A549 (cell line): ENCODE measurements at regions not wholly inside any gene's neighbourhood (a gene's known extent, or its start where the extent isn't known, plus 50 kb on each side); places are given as distances from the start of the nearest gene placed in this dataset.

ENCODE experiments used
- ATAC-seq, 2 experiments: fragments of 200-7000 bp in 1 of 2; fragments of >200 bp in 1 of 2; cut with Nextera tagmentation in 1 of 2; cut with Tn5 transposase in 1 of 2; 3 replicates each; pipeline versions ENCODE4 v1.8.0 to v1.9.1; 2018 to 2020; ENCODE audit warnings: mild to moderate bottlenecking in 1 of 2, moderate library complexity in 1 of 2
- CTCF ChIA-PET: fragments of 300-600 bp; sonication (Branson Sonifier 250); formaldehyde crosslinking; extraction: SDS; loops from one replicate; lab custom pipeline; 2021; ENCODE audit warnings: antibody characterized with exemption, inconsistent platforms; lab: Yijun Ruan, JAX
- POLR2A ChIA-PET: fragments of 350-600 bp; formaldehyde crosslinking; extraction: SDS; loops from one replicate; lab custom pipeline; 2021; ENCODE audit warnings: antibody characterized with exemption, inconsistent platforms; lab: Yijun Ruan, JAX
- DNase-seq, 2 experiments: peaks; one replicate each; pipeline versions ENCODE4 v3.0.0 to v3.0.0-alpha.2; 2011 to 2016; ENCODE audit warnings: low read depth in 1 of 2, low spot score in 1 of 2
- FAIRE-seq: peaks from 2 replicates; lab custom pipeline; 2011; peaks lifted over from hg19 to GRCh38; lab: Jason Lieb, UNC
- H3K27ac ChIP-seq, 2 experiments: fragments of >200 bp; sonication (Bioruptor Twin); formaldehyde crosslinking; 3 replicates each; pipeline ENCODE4 v1.5.1; 2016 to 2017
- H3K4me1 ChIP-seq: fragments of >200 bp; sonication (Bioruptor Twin); formaldehyde crosslinking; 3 replicates; pipeline ENCODE4 v1.6.1; 2016
- H3K4me2 ChIP-seq: fragments of >200 bp; sonication (Bioruptor Twin); formaldehyde crosslinking; 3 replicates; pipeline ENCODE4 v1.6.1; 2016
- H3K4me3 ChIP-seq: fragments of >200 bp; sonication (Bioruptor Twin); formaldehyde crosslinking; 3 replicates; pipeline ENCODE4 v1.5.1; 2016
- H3K9me3 ChIP-seq: fragments of >200 bp; sonication (Bioruptor Twin); formaldehyde crosslinking; 3 replicates; pipeline ENCODE4 v1.6.1; 2016
- CHD2 ChIP-seq: fragments of 150-350 bp; IDR thresholded peaks from 2 replicates; pipeline ENCODE4 v1.6.1; 2014; ENCODE audit warnings: low read length; ENCODE audit not compliant: partially characterized antibody
- FOSL2 ChIP-seq, 2 experiments: fragments of 450-650 bp in 1 of 2; fragments of >200 bp in 1 of 2; sonication (Bioruptor Twin) in 1 of 2; formaldehyde crosslinking; IDR thresholded peaks; 2 replicates each; pipeline versions ENCODE4 v1.5.0 to v1.6.1; 2016 to 2020; ENCODE audit warnings: mild to moderate bottlenecking in 1 of 2, moderate library complexity in 1 of 2
- FOXS1 ChIP-seq: fragments of 250-450 bp; sonication (Bioruptor Pico); IDR thresholded peaks from 2 replicates; pipeline ENCODE4 v1.5.0; 2020; ENCODE audit warnings: mild to moderate bottlenecking, moderate library complexity
- GATA3 ChIP-seq: IDR thresholded peaks from 2 replicates; pipeline ENCODE4 v1.6.1; 2012; ENCODE audit warnings: borderline replicate concordance
- HOXB13 ChIP-seq: fragments of 250-450 bp; sonication (Bioruptor Pico); IDR thresholded peaks from 2 replicates; pipeline ENCODE4 v1.5.0; 2020; ENCODE audit warnings: low read depth, mild to moderate bottlenecking, moderate library complexity
- HOXB5 ChIP-seq: fragments of 250-450 bp; sonication (Bioruptor Pico); IDR thresholded peaks from 2 replicates; pipeline ENCODE4 v1.5.0; 2020; ENCODE audit warnings: mild to moderate bottlenecking, moderate library complexity
- JUN ChIP-seq, 2 experiments: fragments of >200 bp; sonication (Bioruptor Twin); formaldehyde crosslinking; IDR thresholded peaks; 2 replicates in 1 of 2; 3 replicates in 1 of 2; pipeline ENCODE4 v1.6.1; 2016 to 2017
- JUNB ChIP-seq: fragments of >200 bp; sonication (Bioruptor Twin); formaldehyde crosslinking; IDR thresholded peaks from 2 replicates; pipeline ENCODE4 v1.6.1; 2016
- KDM5A ChIP-seq: fragments of 200-600 bp; sonication (generic); IDR thresholded peaks from 2 replicates; pipeline ENCODE4 v1.6.1; 2016; ENCODE audit warnings: antibody characterized with exemption, mild to moderate bottlenecking
- MAFK ChIP-seq: fragments of 450-650 bp; IDR thresholded peaks from 2 replicates; pipeline ENCODE4 v1.6.1; 2014; ENCODE audit not compliant: partially characterized antibody
- MAZ ChIP-seq: fragments of 150-350 bp; IDR thresholded peaks from 2 replicates; pipeline ENCODE4 v1.6.1; 2014; ENCODE audit warnings: antibody characterized with exemption, low read depth, low read length, borderline replicate concordance
- NPAS2 ChIP-seq: fragments of 250-450 bp; sonication (Bioruptor Pico); IDR thresholded peaks from 2 replicates; pipeline ENCODE4 v1.8.0; 2022; ENCODE audit warnings: mild to moderate bottlenecking, moderate library complexity, borderline replicate concordance
- POLR2A ChIP-seq: IDR thresholded peaks from 2 replicates; pipeline ENCODE4 v1.6.1; 2012; ENCODE audit warnings: mild to moderate bottlenecking, low read length
- RFX5 ChIP-seq: fragments of 450-650 bp; IDR thresholded peaks from 2 replicates; pipeline ENCODE4 v1.7.1; 2014; ENCODE audit warnings: antibody characterized with exemption, mild to moderate bottlenecking, moderate library complexity
- RNF2 ChIP-seq: fragments of 200-600 bp; sonication (generic); IDR thresholded peaks from 2 replicates; pipeline ENCODE4 v1.6.1; 2016; ENCODE audit warnings: low read depth, mild to moderate bottlenecking, antibody characterized with exemption, moderate library complexity, borderline replicate concordance
- TP53 ChIP-seq: fragments of 250-450 bp; sonication (Bioruptor Pico); IDR thresholded peaks from 2 replicates; pipeline ENCODE4 v1.5.0; 2021; ENCODE audit warnings: mild to moderate bottlenecking, moderate library complexity
- ZC3H11A ChIP-seq: fragments of 450-650 bp; IDR thresholded peaks from 2 replicates; pipeline ENCODE4 v1.6.1; 2014; ENCODE audit warnings: antibody characterized with exemption, mild to moderate bottlenecking
- ZNF302 ChIP-seq: fragments of 250-450 bp; sonication (Bioruptor Pico); IDR thresholded peaks from 2 replicates; pipeline ENCODE4 v1.9.0; 2021; ENCODE audit warnings: inconsistent platforms, mild to moderate bottlenecking, moderate library complexity
- ZSCAN20 ChIP-seq: fragments of 250-450 bp; sonication (Bioruptor Pico); IDR thresholded peaks from 2 replicates; pipeline ENCODE4 v1.8.0; 2022; ENCODE audit warnings: mild to moderate bottlenecking, moderate library complexity
- WGBS: methylation state at CpG from one replicate; pipeline ENCODE4 v1.1.6; 2017; ENCODE audit errors: missing lambda C conversion rate; 5-methylcytosine and 5-hydroxymethylcytosine counted together
- TF ChIP-seq, protein P1 (sequence below): fragments of >200 bp; sonication (Bioruptor Twin); formaldehyde crosslinking; IDR thresholded peaks from 3 replicates; pipeline ENCODE4 v1.5.1; 2016
- TF ChIP-seq, protein P2 (sequence below): IDR thresholded peaks from 2 replicates; pipeline ENCODE4 v1.6.1; 2012
- TF ChIP-seq, protein P3 (sequence below): IDR thresholded peaks from 2 replicates; pipeline ENCODE4 v1.6.1; 2012
- TF ChIP-seq, protein P4 (sequence below): IDR thresholded peaks from 2 replicates; pipeline ENCODE4 v1.6.1; 2012; ENCODE audit warnings: low read depth, borderline replicate concordance
- TF ChIP-seq, protein P5 (sequence below): fragments of 250-450 bp; sonication (Bioruptor Pico); IDR thresholded peaks from 2 replicates; pipeline ENCODE4 v1.5.0; 2020; ENCODE audit warnings: low read depth, mild to moderate bottlenecking, moderate library complexity
- TF ChIP-seq, protein P6 (sequence below): fragments of >200 bp; sonication (Bioruptor Twin); formaldehyde crosslinking; IDR thresholded peaks from 3 replicates; pipeline ENCODE4 v1.6.1; 2016
- TF ChIP-seq, protein P7 (sequence below): fragments of >200 bp; sonication (Bioruptor Twin); formaldehyde crosslinking; IDR thresholded peaks from 2 replicates; pipeline ENCODE4 v1.6.1; 2016
- TF ChIP-seq, protein P8 (sequence below): fragments of 250-450 bp; sonication (Bioruptor Pico); IDR thresholded peaks from 2 replicates; pipeline ENCODE4 v1.5.0; 2021; ENCODE audit warnings: mild to moderate bottlenecking, moderate library complexity, borderline replicate concordance

DNA sequence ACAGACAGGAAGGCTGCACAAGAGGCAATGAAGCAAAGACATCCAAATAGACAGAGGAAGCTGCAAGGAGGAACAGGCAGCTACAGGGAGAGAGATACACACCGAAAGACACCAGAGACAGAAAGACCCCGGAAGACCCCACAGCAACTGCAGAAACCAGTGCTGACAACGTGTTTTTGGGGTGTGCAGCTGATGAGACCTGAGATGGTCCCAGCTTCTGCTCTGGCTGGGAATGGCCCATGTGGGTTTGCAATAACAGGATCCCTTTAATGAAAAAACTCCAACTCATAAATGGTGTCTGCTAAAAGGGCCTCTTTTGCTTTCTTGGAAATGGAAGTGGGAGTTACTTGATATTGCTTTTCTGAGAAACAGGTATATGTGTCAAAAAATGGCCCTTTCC is 101.5 kb upstream of the CDH11 start:
- Histone ChIP-seq H3K4me3 (no peak overlapping the region), H3K9me3 (no peaks in the 10 kb centered on the region), H3K4me1 (no peaks in the 10 kb centered on the region), H3K27ac (no peak overlapping the region)
- CTCF ChIA-PET = no interaction called here
- DNase-seq = no peak
- TF ChIP-seq RNF2 (no peak), NPAS2 (CRISPR knock-in tag) (no peak), ZNF302 (CRISPR knock-in tag) (no peak), KDM5A (no peak), MAZ (no peak), TP53 (CRISPR knock-in tag) (no peak), FOXS1 (CRISPR knock-in tag) (no peak), HOXB5 (CRISPR knock-in tag) (no peak), ZC3H11A (no peak), JUN (IDR thresholded peaks at IDR 0.05) (no peak), GATA3 (no peak), MAFK (no peak), HOXB13 (CRISPR knock-in tag) (no peak), RFX5 (no peak)
- TF ChIP-seq, protein P1, sequence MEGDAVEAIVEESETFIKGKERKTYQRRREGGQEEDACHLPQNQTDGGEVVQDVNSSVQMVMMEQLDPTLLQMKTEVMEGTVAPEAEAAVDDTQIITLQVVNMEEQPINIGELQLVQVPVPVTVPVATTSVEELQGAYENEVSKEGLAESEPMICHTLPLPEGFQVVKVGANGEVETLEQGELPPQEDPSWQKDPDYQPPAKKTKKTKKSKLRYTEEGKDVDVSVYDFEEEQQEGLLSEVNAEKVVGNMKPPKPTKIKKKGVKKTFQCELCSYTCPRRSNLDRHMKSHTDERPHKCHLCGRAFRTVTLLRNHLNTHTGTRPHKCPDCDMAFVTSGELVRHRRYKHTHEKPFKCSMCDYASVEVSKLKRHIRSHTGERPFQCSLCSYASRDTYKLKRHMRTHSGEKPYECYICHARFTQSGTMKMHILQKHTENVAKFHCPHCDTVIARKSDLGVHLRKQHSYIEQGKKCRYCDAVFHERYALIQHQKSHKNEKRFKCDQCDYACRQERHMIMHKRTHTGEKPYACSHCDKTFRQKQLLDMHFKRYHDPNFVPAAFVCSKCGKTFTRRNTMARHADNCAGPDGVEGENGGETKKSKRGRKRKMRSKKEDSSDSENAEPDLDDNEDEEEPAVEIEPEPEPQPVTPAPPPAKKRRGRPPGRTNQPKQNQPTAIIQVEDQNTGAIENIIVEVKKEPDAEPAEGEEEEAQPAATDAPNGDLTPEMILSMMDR = no peak
- TF ChIP-seq, protein P2, sequence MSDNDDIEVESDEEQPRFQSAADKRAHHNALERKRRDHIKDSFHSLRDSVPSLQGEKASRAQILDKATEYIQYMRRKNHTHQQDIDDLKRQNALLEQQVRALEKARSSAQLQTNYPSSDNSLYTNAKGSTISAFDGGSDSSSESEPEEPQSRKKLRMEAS = no peak
- TF ChIP-seq, protein P3, sequence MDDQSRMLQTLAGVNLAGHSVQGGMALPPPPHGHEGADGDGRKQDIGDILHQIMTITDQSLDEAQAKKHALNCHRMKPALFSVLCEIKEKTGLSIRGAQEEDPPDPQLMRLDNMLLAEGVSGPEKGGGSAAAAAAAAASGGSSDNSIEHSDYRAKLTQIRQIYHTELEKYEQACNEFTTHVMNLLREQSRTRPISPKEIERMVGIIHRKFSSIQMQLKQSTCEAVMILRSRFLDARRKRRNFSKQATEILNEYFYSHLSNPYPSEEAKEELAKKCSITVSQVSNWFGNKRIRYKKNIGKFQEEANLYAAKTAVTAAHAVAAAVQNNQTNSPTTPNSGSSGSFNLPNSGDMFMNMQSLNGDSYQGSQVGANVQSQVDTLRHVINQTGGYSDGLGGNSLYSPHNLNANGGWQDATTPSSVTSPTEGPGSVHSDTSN = no peak
- TF ChIP-seq, protein P4, sequence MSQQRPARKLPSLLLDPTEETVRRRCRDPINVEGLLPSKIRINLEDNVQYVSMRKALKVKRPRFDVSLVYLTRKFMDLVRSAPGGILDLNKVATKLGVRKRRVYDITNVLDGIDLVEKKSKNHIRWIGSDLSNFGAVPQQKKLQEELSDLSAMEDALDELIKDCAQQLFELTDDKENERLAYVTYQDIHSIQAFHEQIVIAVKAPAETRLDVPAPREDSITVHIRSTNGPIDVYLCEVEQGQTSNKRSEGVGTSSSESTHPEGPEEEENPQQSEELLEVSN = no peak
- TF ChIP-seq, protein P5, sequence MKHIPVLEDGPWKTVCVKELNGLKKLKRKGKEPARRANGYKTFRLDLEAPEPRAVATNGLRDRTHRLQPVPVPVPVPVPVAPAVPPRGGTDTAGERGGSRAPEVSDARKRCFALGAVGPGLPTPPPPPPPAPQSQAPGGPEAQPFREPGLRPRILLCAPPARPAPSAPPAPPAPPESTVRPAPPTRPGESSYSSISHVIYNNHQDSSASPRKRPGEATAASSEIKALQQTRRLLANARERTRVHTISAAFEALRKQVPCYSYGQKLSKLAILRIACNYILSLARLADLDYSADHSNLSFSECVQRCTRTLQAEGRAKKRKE (CRISPR knock-in tag) = no peak
- TF ChIP-seq, protein P6, sequence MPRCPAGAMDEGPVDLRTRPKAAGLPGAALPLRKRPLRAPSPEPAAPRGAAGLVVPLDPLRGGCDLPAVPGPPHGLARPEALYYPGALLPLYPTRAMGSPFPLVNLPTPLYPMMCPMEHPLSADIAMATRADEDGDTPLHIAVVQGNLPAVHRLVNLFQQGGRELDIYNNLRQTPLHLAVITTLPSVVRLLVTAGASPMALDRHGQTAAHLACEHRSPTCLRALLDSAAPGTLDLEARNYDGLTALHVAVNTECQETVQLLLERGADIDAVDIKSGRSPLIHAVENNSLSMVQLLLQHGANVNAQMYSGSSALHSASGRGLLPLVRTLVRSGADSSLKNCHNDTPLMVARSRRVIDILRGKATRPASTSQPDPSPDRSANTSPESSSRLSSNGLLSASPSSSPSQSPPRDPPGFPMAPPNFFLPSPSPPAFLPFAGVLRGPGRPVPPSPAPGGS = no peak
- TF ChIP-seq, all 56 proteins: peak for 0
- no peak overlapping the region for H3K4me2 ChIP-seq
- FAIRE-seq = no peak
- ATAC-seq = no peak
- 0% methylated on average over 3 of the region's 3 CpGs for WGBS
- POLR2A ChIA-PET = no interaction called here

DNA sequence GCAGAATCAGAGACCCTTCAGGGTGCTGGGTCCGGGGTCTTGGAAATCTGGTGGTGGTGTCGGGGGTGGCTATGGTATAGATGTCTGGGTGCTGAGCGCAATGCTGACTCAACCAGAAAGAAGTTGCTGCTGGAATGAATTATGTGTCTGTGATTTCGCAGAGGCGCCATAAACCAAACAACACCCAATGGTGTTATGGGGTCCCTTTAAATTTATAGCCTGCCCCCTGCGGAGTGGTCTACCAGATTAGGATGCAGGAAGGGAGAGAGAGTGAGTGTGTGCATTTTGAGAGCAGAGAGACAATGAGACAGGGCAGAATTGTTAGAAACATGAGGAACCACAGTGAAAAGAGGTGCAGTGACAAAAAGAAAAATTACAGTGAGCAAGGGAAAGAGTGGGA is 100.7 kb upstream of the CDH11 start:
- Histone ChIP-seq H3K4me1 (no peaks in the 10 kb centered on the region), H3K4me2 (no peak overlapping the region), H3K9me3 (no peaks in the 10 kb centered on the region), H3K4me3 (no peak overlapping the region), H3K27ac (no peak overlapping the region)
- POLR2A ChIA-PET = no interaction called here
- no peak for DNase-seq
- FAIRE-seq = no peak
- CTCF ChIA-PET = no interaction called here
- no peak for ATAC-seq
- 3% methylated on average over 6 of the region's 6 CpGs for WGBS
- TF ChIP-seq, protein P4 = no peak
- TF ChIP-seq, protein P7, sequence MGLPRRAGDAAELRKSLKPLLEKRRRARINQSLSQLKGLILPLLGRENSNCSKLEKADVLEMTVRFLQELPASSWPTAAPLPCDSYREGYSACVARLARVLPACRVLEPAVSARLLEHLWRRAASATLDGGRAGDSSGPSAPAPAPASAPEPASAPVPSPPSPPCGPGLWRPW = no peak
- TF ChIP-seq MAFK (no peak), CHD2 (no peak), FOSL2 (IDR thresholded peaks at IDR 0.05) (no peak), FOSL2 (CRISPR knock-in tag; IDR thresholded peaks at IDR 0.05) (no peak), MAZ (no peak), POLR2A (no peak), HOXB13 (CRISPR knock-in tag) (no peak), ZSCAN20 (CRISPR knock-in tag) (no peak), JUNB (no peak)
- TF ChIP-seq, protein P8, sequence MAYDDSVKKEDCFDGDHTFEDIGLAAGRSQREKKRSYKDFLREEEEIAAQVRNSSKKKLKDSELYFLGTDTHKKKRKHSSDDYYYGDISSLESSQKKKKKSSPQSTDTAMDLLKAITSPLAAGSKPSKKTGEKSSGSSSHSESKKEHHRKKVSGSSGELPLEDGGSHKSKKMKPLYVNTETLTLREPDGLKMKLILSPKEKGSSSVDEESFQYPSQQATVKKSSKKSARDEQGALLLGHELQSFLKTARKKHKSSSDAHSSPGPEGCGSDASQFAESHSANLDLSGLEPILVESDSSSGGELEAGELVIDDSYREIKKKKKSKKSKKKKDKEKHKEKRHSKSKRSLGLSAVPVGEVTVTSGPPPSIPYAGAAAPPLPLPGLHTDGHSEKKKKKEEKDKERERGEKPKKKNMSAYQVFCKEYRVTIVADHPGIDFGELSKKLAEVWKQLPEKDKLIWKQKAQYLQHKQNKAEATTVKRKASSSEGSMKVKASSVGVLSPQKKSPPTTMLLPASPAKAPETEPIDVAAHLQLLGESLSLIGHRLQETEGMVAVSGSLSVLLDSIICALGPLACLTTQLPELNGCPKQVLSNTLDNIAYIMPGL (CRISPR knock-in tag) = no peak
- TF ChIP-seq, all 56 proteins: peak for 0
